GM18867 (cell line): ENCODE measurements at regions not wholly inside any gene's neighbourhood (a gene's known extent, or its start where the extent isn't known, plus 50 kb on each side); places are given as distances from the start of the nearest gene placed in this dataset.

Source experiments
- ATAC-seq: cut with Tn5 transposase; IDR thresholded peaks from one replicate; pipeline ENCODE4 v1.9.1; 2021; ENCODE audit warnings: mild to moderate bottlenecking, moderate library complexity; ENCODE audit not compliant: unreplicated experiment

- no peak for ATAC-seq
Observed at GRCh38 chr7:106606120-106606519, 54.8 kb downstream of the CCDC71L start.

GRCh38 chr7:106604971-106605370 lies 56.0 kb downstream of the CCDC71L start:
- ATAC-seq: no peak

- no peak for ATAC-seq
Observed at GRCh38 chr7:106604303-106604924, 56.5 kb downstream of the CCDC71L start.

GRCh38 chr7:106603346-106603745 lies 57.6 kb downstream of the CCDC71L start:
- no peak for ATAC-seq

- ATAC-seq: no peak
Observed at GRCh38 chr7:106602062-106602461, 58.9 kb downstream of the CCDC71L start.

- no peak for ATAC-seq
Observed at GRCh38 chr7:106600569-106601373, 60.2 kb downstream of the CCDC71L start.

GRCh38 chr7:106599343-106599698 lies 61.6 kb downstream of the CCDC71L start:
- ATAC-seq: no peak

GRCh38 chr7:106598663-106599342 lies 62.2 kb downstream of the CCDC71L start:
- peak; percentile 100 for ATAC-seq

- ATAC-seq: no peak
Observed at GRCh38 chr7:106597751-106598546, 63.0 kb downstream of the CCDC71L start.

GRCh38 chr7:106597014-106597413 lies 63.9 kb downstream of the CCDC71L start:
- ATAC-seq: no peak

GRCh38 chr7:106595922-106596321 lies 65.0 kb downstream of the CCDC71L start:
- no peak for ATAC-seq

GRCh38 chr7:106593028-106593417 lies 67.9 kb downstream of the CCDC71L start:
- no peak for ATAC-seq

- ATAC-seq: no peak
Observed at GRCh38 chr7:106592282-106593027, 68.5 kb downstream of the CCDC71L start.

GRCh38 chr7:106591146-106591545 lies 69.8 kb downstream of the CCDC71L start:
- ATAC-seq: no peak

GRCh38 chr7:106590209-106590816 lies 70.6 kb downstream of the CCDC71L start:
- ATAC-seq: no peak

- ATAC-seq: no peak
Observed at GRCh38 chr7:106589198-106589879, 71.6 kb downstream of the CCDC71L start.

GRCh38 chr7:106588422-106589197 lies 72.3 kb downstream of the CCDC71L start:
- ATAC-seq: no peak

GRCh38 chr7:106584914-106585759 lies 75.8 kb downstream of the CCDC71L start:
- ATAC-seq: no peak
